Astrocyte of the cerebellum (primary cell): ENCODE measurements at regions not wholly inside any gene's neighbourhood (a gene's known extent, or its start where the extent isn't known, plus 50 kb on each side); places are given as distances from the start of the nearest gene placed in this dataset.
"Not testable (repeated sequence)": the region's sequence is repeated elsewhere in the genome, so short reads cannot be mapped to it uniquely, and the experiment has no call there.

Source experiments
- DNase-seq: peaks from one replicate; pipeline ENCODE4 v3.0.0-alpha.2; 2011; ENCODE audit warnings: low read depth
- H3K4me3 ChIP-seq: 2 replicates; pipeline ENCODE4 v1.5.1; 2011; ENCODE audit warnings: mild to moderate bottlenecking, low read depth, low read length, moderate library complexity
- CTCF ChIP-seq: IDR thresholded peaks from 2 replicates; pipeline ENCODE4 v1.5.1; 2012; ENCODE audit warnings: low read length, low read depth, moderate library complexity, mild to moderate bottlenecking; ENCODE audit errors: missing control alignments
- in situ Hi-C: cut with HindIII; loops from 2 replicates; pipeline ENCODE4 v1.10.0; 2017; ENCODE audit warnings: low sequenced_read_pairs

DNA sequence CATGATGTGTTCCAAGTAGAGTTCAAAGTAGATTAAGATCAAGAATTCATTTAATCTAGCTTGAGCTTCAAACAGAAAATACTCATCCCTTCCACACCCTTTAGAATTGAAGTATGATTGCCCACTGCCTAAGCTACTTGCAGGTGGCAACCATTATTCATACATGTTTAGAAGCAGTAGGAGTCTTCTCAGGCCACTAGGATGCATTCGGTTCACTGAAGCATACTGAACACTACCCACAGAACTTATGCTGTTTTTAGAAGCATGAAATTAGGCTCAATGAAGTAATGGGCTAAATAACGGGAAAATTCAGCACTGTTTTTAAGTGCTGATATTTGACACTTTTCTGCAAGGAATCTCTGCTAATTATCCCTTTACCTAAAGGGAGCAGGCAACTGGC lies 263.4 kb downstream of the DEPDC1B start:
- in situ Hi-C loops: no loop called here
- H3K4me3 ChIP-seq: no peak overlapping the region
- no peak for TF ChIP-seq CTCF
- peak; percentile 1 for DNase-seq

GRCh38 chr5:60435808-60436207 lies 264.2 kb downstream of the DEPDC1B start:
- no peak for TF ChIP-seq CTCF
- H3K4me3 ChIP-seq: no peak overlapping the region
- in situ Hi-C loops: no loop called here
- DNase-seq: no peak

GRCh38 chr5:60426189-60426588 lies 273.8 kb downstream of the DEPDC1B start:
- DNase-seq, in situ Hi-C loops: not testable (repeated sequence)

DNA sequence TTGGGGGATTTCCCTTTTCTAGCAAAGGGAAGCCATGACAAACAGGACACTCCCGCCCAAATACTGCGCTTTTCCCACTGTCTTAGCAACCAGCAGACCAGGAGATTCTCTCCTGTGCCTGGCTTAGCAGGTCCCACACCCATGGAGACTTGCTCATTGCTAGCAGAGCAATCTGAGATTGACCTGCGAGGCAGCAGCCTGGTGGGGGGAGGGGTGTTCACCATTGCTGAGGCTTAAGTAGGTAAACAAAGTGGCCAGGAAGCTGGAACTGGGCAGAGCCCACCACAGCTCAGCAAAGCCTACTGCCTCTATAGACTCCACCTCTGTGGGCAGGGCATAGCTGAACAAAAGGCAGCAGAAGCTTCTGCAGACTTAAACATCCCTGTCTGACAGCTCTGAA lies 279.2 kb downstream of the DEPDC1B start:
- DNase-seq, in situ Hi-C loops: not testable (repeated sequence)

More at GRCh38 chr5:60426189-60426588, 273.8 kb downstream of the DEPDC1B start:
- H3K4me3 ChIP-seq: not testable (repeated sequence)

GRCh38 chr5:60417500-60418181 lies 282.3 kb downstream of the DEPDC1B start:
- no peak overlapping the region for H3K4me3 ChIP-seq
- TF ChIP-seq CTCF: no peak
- in situ Hi-C loops: no loop called here
- DNase-seq: no peak

More for the DNA sequence above, 279.2 kb downstream of the DEPDC1B start:
- H3K4me3 ChIP-seq: not testable (repeated sequence)

DNA sequence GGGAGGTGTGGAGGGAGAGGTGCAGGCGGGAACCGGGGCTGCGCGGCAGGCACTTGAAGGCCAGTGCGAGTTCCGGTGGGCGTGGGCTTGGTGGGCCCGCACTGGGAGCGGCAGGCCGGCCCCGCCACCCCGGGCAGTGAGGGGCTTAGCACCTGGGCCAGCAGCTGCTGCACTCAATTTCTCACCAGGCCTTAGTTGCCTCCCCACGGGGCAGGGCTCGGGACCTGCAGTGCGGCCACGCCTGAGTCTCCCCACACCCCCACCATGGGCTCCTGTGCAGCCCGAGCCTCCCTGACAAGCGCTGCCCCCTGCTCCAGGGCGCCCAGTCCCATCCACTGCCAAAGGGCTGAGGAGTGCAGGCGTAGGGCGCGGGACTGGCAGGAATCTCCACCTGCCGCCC lies 284.5 kb downstream of the DEPDC1B start:
- no peak for TF ChIP-seq CTCF
- in situ Hi-C loops: no loop called here
- no peak for DNase-seq
- no peak overlapping the region for H3K4me3 ChIP-seq

DNA sequence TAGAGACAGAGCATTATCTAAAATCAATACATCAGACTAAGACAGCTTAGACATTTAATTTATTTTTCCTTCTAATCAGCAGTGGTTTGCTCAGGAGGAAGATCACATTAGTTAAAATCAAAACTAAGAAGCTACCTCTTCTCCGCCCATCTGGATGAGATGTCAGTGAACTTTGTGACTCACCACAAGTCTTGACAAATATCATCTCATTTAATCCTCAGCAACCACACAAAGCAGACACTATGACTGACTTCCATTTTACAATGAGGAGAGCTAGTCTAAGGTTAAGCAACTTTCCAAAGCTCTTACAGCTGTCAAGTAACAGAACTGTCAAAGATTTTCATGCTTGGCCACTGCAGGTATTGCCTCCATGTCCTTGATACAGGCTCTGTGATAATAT lies 289.5 kb downstream of the DEPDC1B start:
- in situ Hi-C loops: no loop called here
- H3K4me3 ChIP-seq: no peak overlapping the region
- no peak for TF ChIP-seq CTCF
- DNase-seq: no peak

DNA sequence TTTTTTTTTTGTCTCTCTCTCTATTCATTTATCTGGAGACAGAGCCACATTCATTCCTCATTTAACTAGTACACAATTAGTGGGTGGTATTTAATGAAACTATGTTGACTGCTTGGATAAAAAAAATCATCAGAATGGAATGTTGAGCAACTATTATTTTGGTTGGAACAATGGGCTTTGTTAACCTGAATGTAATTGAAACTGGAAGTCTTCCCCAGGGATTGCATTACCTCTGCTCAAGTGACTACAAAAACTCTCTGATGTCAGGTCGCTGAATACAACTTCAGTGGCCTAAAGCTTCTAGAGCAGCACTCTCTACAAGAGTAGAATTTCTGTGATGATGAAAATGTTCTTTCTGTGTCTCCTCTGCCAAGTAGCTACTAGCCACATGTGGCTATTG lies 295.8 kb downstream of the DEPDC1B start:
- peak; percentile 9 for DNase-seq
- in situ Hi-C loops: no loop called here
- no peak overlapping the region for H3K4me3 ChIP-seq
- no peak for TF ChIP-seq CTCF
